GM18858 (cell line): ENCODE measurements at regions not wholly inside any gene's neighbourhood (a gene's known extent, or its start where the extent isn't known, plus 50 kb on each side); places are given as distances from the start of the nearest gene placed in this dataset.
"Not testable (repeated sequence)": the region's sequence is repeated elsewhere in the genome, so short reads cannot be mapped to it uniquely, and the experiment has no call there.

Experiments
- ATAC-seq: cut with Tn5 transposase; IDR thresholded peaks from one replicate; pipeline ENCODE4 v1.9.1; 2021; ENCODE audit not compliant: unreplicated experiment

DNA sequence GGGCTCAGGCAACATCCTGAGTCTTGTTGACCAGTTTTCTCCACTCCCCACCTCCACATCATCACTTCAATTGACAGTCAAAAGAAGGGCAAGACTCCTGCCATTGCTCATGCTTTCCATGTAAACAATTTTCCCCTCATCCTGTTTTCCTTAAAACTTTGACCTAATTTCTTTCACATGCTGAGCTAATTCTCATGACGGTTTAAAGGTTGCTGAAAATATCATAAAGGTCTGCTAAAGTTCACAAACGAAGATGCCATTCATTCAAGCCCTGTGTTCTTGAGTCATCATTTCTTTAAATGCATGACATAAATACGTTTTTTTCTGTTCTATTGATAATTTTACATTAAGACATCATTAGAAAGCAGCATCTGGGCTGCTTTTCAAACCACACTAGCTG lies 353.9 kb downstream of the NKX6-1 start:
- ATAC-seq = no peak

GRCh38 chr4:84126911-84127310 lies 372.2 kb downstream of the NKX6-1 start:
- ATAC-seq = not testable (repeated sequence)

- ATAC-seq = no peak
These were observed 372.9 kb downstream of the NKX6-1 start for GRCh38 chr4:84126061-84126787.

DNA sequence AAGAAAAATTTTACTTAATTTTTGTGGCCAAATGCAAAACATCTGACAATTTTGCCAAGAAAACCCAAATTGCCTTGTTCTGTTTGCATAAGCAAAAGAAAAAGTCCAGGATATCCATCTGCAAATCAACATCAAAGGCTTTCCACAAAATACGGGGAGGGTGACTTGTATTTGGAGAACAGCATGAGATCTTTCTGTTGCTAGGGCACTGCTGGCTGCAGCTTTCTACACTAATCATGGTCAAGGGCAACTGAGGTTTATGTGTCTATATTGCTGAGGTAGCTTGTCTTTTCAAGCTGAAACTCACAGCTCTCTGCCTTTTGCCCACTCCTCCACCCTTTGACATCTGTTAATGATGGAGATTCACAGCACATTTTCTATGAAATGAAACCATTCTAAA lies 389.1 kb downstream of the NKX6-1 start:
- no peak for ATAC-seq

DNA sequence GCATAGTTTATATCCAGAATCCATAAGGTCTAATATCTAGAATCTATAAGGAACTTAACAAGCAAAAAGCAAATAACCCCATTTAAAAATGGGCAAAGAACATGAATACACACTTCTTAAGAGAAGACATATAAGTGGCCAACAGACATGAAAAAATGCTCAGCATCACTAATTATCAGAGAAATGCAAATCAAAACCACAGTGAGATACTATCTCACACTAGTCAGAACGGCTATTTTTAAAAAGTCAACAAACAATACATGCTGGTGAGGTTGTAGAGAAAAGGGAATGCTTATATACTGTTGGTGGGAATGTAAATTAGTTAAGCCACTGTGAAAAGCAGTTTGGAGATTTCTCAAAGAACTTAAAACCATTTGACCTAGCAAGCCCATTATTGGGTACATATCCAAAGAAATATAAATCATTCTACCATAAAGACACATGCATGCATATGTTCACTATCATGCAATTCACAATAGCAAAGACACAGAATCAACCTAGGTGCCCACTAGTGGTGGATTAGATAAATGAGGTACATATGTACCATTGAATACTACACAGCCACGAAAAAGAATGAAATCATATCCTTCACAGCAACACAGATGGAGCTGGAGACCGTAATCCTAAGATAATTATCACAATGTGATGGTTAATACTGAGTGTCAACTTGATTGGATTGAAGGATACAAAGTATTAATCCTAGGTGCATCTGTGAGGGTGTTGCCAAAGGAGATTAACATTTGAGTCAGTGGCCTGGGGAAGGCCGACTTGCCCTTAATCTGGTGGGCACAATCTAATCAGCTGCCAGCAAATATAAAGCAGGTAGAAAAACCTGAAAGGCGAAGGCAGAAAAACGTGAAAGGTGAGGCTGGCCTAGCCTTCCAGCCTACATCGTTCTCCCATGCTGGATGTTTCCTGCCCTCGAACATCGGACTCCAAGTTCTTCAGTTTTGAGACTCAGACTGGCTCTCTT lies 397.2 kb downstream of the NKX6-1 start:
- not testable (repeated sequence) for ATAC-seq

GRCh38 chr4:84100071-84100470 lies 399.0 kb downstream of the NKX6-1 start:
- ATAC-seq = no peak

- ATAC-seq = no peak
These were observed 399.5 kb downstream of the NKX6-1 start for GRCh38 chr4:84099599-84099998.

GRCh38 chr4:84091266-84091665 lies 407.8 kb downstream of the NKX6-1 start:
- ATAC-seq = no peak

DNA sequence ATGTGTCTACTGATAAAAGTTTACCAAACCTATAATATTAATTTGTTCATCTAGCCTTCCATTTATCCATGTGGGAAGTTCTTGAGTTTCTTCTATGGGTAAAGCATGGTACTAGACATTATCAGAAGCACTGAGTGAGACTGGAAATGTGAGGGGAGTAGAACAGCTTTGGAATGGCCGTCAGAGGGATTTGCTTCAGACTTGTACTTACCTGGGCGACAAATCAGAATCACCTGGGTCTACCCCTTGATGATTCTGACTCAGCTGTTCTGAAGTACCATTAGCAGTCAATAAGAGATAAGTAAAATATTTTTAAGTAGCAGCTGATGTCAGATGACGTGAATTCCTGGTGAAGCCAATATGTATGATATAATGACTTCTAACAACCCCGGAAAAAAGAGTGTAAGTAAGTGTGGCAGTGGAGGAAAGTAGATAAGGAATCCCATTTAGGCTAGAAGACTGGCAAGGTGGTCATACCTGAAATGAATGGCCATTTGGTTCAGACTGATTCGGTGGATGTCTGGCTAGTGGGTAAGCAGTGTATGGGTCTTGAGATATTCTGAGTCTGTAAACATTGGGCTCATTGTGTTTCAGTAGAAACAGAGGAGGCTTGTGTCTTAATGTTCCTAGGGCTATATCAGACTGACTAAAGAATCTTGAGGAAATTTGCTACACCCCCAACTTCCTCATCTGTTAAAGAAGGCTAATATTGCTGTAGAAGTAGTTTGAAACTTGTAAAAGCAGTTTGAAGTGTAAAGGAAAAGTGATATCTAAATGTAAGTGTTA lies 409.2 kb downstream of the NKX6-1 start:
- ATAC-seq = no peak

GRCh38 chr4:84085986-84086385 lies 413.1 kb downstream of the NKX6-1 start:
- no peak for ATAC-seq

- ATAC-seq = no peak
These were observed 428.8 kb downstream of the NKX6-1 start for GRCh38 chr4:84070289-84070688.

DNA sequence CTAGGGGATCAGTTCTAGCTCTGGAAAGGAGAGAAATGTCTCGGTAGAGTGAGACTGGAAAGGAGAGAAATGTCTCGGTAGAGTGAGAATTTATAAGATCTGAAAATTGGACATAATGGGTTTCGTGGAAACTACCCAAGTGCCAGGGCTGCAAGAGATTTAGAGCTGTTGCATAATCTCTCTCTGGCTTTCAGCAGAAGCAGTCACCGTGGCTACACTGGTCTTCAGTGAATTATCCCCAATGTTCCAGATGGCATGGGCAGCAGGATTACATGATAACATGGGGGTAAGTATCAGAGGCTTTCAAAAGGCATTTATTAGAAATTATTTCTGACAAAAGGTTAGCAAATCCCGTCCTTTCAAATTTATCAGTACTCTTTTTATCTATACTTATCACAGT lies 435.5 kb downstream of the NKX6-1 start:
- ATAC-seq = no peak

DNA sequence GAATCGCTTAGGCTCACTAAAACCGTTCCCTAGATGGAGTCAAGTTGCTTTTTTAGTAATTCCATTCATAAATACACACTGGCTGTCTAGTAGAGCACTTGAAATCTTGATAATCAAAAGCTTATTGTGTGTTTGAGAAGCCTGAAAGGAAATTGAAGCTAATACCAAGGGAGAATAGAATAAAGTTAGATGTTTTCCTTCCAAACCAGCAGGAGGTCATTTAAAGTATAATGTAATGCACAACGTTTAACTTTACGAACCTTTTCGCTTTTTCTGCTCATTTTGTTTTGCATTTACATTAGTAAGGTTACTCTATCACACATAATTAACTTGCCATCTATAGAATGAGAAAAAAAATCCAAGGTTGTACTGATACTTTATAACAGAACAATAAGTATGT lies 440.9 kb downstream of the NKX6-1 start:
- no peak for ATAC-seq

DNA sequence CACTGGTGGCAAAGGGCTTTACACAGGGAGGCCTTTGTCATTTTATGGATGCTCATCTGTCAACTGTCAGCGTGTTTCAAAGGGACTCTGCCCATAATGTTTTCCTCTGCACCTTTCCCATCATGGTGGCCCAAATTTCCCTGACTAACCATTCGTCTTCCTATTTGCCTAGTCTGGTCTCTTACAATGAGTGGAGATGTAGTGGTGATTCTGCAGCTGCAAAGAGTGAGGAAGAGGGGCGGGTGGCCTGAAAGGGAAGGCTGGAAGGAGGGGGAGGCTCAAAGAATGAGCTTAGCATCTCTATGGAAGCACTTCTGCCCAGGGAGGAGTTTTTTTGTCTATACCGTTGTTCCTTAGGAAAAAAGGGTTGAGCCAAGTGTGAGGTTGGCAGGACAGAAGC lies 447.5 kb downstream of the NKX6-1 start:
- no peak for ATAC-seq

DNA sequence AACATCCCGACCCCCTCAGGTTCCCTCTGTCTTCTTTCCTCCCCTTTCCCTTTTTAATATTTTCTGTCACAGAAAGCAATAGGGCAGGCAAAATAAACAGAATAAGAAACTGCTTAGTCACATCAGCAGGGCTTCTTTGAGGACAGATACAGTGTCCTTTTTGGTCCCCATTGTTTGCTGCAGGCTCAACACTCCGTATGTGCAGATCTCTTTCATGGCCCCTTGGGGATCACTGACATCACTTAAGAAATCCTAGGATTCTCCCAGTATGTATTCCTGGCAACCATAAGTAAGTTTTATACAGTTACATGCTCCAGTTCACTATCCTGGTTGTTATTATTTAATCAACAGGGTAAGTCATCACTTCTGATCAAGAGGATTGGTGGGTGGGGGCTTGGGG lies 448.0 kb downstream of the NKX6-1 start:
- no peak for ATAC-seq

DNA sequence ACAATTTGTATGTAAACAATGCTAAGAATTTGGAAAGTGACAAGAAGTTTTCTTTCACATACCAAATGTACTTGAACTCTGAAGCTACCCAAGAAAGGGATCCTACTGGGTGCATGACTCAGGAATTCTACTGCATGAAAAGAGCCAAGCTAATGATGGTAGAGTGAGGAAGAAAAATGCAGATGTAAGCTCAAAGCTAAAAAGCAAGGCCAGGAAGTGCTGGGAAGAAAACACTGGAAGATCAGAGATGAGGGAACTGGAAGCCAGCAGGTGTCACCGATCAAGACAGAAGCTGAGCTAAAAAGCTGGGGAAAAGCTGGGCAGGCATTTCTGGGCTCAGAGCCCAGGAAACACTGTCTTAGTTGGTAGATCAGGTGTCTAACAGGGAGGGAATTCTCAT lies 449.1 kb downstream of the NKX6-1 start:
- ATAC-seq = no peak

GRCh38 chr4:84046551-84046950 lies 452.5 kb downstream of the NKX6-1 start:
- ATAC-seq = no peak

GRCh38 chr4:84041426-84041825 lies 457.7 kb downstream of the NKX6-1 start:
- no peak for ATAC-seq

DNA sequence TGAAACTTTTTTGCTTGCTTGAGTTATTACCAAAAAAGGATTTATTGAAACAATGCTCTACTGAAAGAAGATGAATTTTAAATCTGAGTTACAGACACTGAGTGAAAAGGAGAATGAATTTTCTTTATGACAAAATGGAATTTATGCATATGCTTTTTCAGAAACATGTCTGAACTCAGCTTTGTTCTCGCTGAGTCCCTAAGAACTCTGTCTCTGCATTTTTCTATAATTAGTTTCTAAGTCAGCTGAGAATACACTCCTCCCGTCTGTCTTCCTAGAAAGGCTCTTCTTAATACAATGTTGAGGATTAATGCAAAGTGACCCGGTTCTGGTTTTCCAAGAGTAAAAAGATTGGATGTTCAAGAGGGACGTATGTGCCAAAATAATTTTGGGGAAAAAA lies 463.5 kb downstream of the NKX6-1 start:
- ATAC-seq = no peak

DNA sequence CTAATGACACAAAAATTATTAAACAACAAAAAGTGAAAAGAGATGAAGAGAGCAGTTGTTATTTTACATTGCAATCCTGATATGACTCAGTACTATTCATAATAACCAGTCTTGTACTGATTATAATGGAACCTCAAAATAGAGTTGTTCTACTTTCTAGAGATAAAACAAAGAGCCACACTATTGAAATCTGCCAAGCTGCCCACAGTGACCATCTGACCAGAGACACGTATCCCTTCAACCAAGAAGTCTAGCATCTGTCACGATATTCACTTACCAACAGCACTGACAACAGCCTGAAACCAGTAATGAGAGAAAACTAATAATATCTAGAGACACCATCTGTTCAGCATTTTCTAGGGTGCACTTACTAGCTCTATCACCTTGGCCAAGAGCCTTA lies 466.7 kb downstream of the NKX6-1 start:
- peak; percentile 87 for ATAC-seq

GRCh38 chr4:84031401-84031800 lies 467.7 kb downstream of the NKX6-1 start:
- ATAC-seq = peak; percentile 36
